GM12891 (cell line): ENCODE measurements at regions not wholly inside any gene's neighbourhood (a gene's known extent, or its start where the extent isn't known, plus 50 kb on each side); places are given as distances from the start of the nearest gene placed in this dataset.

Experiments used
- POLR2A ChIP-seq: IDR thresholded peaks from 2 replicates; pipeline ENCODE4 v1.6.1; 2011; ENCODE audit warnings: low read depth, low read length, control low read depth
- POLR2AphosphoS5 ChIP-seq: IDR thresholded peaks from 2 replicates; pipeline ENCODE4 v1.6.1; 2011; ENCODE audit warnings: low read depth, low read length, control low read depth

GRCh38 chr10:8600192-8600591 is 545.7 kb downstream of the GATA3 start:
- TF ChIP-seq POLR2AphosphoS5 (no peak), POLR2A (no peak)
